PFSK-1 (cell line): ENCODE measurements at regions not wholly inside any gene's neighbourhood (a gene's known extent, or its start where the extent isn't known, plus 50 kb on each side); places are given as distances from the start of the nearest gene placed in this dataset.

ENCODE experiments used
- FOXP2 ChIP-seq: optimal IDR thresholded peaks from 2 replicates; pipeline ENCODE3; 2011; ENCODE audit warnings: borderline replicate concordance, control low read depth, inconsistent platforms; ENCODE audit not compliant: insufficient read depth; ENCODE audit errors: extremely low read length, extremely low read depth
- POLR2AphosphoS5 ChIP-seq: IDR thresholded peaks from 2 replicates; pipeline ENCODE4 v1.6.1; 2012; ENCODE audit warnings: low read depth, mild to moderate bottlenecking, control low read depth, low read length, moderate library complexity
- SIN3A ChIP-seq: IDR thresholded peaks from 2 replicates; pipeline ENCODE4 v1.6.1; 2012; ENCODE audit warnings: mild to moderate bottlenecking, low read length, moderate library complexity, borderline replicate concordance; ENCODE audit not compliant: insufficient read depth
- TAF1 ChIP-seq: IDR thresholded peaks from 2 replicates; pipeline ENCODE4 v1.6.1; 2012; ENCODE audit warnings: low read length, control low read depth, borderline replicate concordance; ENCODE audit not compliant: insufficient read depth
- TF ChIP-seq, protein P1 (sequence below), 2 experiments: IDR thresholded peaks; 2 replicates each; pipeline versions ENCODE4 v1.6.1 to v1.8.0; 2011 to 2012; ENCODE audit warnings: low read depth in 2 of 2, low read length in 2 of 2, control low read depth in 1 of 2, inconsistent platforms in 1 of 2, mild to moderate bottlenecking in 1 of 2, moderate library complexity in 1 of 2; ENCODE audit not compliant: insufficient read depth in 1 of 2

DNA sequence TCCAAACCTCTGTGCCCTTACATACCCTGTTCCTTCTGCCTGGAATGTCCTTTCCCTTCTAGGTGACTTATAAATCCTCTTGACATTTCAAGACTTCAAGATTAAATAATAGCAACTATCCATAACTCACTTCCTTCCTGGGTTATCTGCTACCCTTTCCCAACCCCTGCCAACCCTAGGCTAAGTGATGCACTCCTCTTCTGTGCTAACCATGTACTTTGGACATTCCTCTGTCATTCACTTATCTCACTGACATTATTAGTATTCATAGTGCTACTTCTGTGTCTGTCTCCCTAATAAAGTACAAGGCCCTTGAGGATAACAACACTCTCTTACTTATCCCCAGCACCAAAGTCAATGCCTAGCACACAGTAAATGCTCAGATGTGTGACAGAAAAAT lies 307.1 kb downstream of the ENC1 start:
- TF ChIP-seq, protein P1, sequence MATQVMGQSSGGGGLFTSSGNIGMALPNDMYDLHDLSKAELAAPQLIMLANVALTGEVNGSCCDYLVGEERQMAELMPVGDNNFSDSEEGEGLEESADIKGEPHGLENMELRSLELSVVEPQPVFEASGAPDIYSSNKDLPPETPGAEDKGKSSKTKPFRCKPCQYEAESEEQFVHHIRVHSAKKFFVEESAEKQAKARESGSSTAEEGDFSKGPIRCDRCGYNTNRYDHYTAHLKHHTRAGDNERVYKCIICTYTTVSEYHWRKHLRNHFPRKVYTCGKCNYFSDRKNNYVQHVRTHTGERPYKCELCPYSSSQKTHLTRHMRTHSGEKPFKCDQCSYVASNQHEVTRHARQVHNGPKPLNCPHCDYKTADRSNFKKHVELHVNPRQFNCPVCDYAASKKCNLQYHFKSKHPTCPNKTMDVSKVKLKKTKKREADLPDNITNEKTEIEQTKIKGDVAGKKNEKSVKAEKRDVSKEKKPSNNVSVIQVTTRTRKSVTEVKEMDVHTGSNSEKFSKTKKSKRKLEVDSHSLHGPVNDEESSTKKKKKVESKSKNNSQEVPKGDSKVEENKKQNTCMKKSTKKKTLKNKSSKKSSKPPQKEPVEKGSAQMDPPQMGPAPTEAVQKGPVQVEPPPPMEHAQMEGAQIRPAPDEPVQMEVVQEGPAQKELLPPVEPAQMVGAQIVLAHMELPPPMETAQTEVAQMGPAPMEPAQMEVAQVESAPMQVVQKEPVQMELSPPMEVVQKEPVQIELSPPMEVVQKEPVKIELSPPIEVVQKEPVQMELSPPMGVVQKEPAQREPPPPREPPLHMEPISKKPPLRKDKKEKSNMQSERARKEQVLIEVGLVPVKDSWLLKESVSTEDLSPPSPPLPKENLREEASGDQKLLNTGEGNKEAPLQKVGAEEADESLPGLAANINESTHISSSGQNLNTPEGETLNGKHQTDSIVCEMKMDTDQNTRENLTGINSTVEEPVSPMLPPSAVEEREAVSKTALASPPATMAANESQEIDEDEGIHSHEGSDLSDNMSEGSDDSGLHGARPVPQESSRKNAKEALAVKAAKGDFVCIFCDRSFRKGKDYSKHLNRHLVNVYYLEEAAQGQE (IDR thresholded peaks at IDR 0.05; ENCODE audit: insufficient read depth in 1 of 2, low read depth in 2 of 2, low read length in 2 of 2), result no peak
- TF ChIP-seq FOXP2, result no peak
- no peak for TF ChIP-seq POLR2AphosphoS5
- TF ChIP-seq SIN3A, result no peak

DNA sequence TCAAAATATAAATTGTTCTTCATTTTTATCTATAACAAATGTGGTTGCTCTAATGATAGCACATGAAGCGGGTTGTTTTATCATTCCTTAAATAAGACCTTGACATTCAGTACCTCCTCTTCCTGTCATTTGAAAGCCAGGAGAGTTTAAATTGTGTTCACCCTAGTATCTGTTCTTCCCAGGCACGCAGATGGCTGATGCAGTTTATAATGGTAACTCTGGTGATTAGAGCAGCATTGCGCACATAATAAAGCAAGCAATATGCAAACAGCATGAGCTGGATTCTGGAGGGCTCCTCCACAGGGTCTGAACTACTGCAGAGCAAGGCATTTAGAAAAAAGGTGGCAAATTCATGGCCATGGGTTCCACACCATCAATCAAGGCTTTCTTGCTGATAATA lies 307.8 kb downstream of the ENC1 start:
- TF ChIP-seq POLR2AphosphoS5, result no peak
- TF ChIP-seq, protein P1 (IDR thresholded peaks at IDR 0.05; ENCODE audit: insufficient read depth in 1 of 2, low read depth in 2 of 2, low read length in 2 of 2), result no peak
- no peak for TF ChIP-seq SIN3A
- no peak for TF ChIP-seq TAF1
- TF ChIP-seq FOXP2, result no peak

DNA sequence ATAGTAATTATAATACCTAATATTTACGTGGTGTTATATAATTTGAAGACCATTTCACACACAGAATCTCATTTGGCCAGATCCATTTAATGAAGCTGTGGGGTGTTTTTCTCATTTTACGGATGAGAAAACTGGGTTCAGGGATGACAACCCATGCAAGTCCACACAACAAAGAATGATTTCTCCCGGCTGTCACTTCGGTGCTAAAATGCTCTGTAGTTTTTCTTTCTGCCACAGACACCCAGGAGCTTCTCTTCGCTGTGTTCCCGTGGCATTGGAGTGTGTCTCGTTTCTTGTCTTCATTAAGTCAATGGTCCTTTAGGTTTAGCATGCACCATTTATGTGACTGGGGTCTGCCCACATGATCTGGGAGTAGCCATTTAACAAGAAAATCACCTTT lies 308.5 kb downstream of the ENC1 start:
- TF ChIP-seq SIN3A, result no peak
- TF ChIP-seq, protein P1 (IDR thresholded peaks at IDR 0.05; ENCODE audit: insufficient read depth in 1 of 2, low read depth in 2 of 2, low read length in 2 of 2), result no peak
- no peak for TF ChIP-seq FOXP2
- no peak for TF ChIP-seq POLR2AphosphoS5
- TF ChIP-seq TAF1, result no peak

DNA sequence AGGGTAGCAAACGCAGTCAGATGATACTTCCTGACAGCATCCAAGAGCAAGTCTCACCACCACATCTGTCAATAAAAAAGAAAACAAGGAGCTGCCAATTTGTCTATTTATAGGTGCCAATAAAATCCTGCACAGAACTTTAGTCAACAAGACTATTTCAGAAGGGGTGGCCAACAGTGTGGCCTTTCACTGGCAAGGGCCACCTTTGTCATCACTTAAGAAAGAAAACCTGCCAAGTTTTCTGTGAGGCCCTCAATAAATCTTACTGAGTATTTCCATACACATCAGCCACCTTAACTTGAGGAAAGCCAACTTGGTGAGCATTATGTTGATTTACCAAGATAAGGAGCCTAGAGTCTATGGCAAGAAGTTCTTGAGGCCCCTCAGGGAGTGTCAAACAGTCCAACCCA lies 312.3 kb downstream of the ENC1 start:
- TF ChIP-seq POLR2AphosphoS5 (no peak), SIN3A (no peak), TAF1 (no peak), FOXP2 (no peak)
- TF ChIP-seq, protein P1 (IDR thresholded peaks at IDR 0.05; ENCODE audit: insufficient read depth in 1 of 2, low read depth in 2 of 2, low read length in 2 of 2), result no peak

DNA sequence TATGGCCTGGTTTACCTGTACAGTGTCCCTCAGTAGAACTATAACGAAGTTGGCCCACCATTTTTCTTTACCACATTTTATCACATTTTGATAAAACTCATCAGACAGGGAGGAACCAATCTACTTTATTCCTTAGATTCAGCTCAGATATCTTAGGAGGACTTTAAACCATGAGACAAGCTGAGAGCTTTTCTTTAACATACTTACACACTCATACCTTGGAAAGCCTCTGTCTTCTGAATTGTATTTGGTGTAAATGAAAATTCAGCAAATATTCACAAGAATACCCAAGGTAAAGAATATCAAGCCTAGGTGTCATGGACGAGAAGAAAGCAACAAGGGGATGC lies 313.2 kb downstream of the ENC1 start:
- TF ChIP-seq, protein P1 (IDR thresholded peaks at IDR 0.05; ENCODE audit: insufficient read depth in 1 of 2, low read depth in 2 of 2, low read length in 2 of 2), result no peak
- TF ChIP-seq SIN3A (no peak), FOXP2 (no peak), TAF1 (no peak), POLR2AphosphoS5 (no peak)
